ENCODE measurements at regions not wholly inside any gene's neighbourhood (a gene's known extent, or its start where the extent isn't known, plus 50 kb on each side); places are given as distances from the start of the nearest gene placed in this dataset.
"Not testable (repeated sequence)": the region's sequence is repeated elsewhere in the genome, so short reads cannot be mapped to it uniquely, and the experiment has no call there.

DNA sequence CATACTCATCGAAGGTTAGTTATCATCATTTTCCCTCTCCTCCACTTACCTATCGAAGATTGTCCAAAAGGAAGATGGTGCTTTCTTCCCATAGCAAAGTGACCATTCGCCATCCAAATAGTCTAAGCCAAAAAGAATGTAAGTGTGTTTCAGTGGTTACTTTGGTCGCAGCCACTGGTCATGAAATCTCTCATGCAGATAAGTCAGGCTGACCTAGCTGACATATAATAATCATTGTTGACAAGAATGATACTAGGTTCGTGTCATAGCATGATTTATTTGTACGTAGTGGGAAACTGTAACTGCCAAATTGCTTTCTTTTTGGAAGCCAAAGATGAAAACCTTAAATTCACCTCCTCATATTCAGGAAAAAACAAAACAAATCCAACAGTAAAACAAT, 89.6 kb upstream of the PMAIP1 start:
- no peak for DNase-seq (ENCODE audit: extremely low read depth in 1 of 11, low read depth in 9 of 11, low spot score in 4 of 11)

DNA sequence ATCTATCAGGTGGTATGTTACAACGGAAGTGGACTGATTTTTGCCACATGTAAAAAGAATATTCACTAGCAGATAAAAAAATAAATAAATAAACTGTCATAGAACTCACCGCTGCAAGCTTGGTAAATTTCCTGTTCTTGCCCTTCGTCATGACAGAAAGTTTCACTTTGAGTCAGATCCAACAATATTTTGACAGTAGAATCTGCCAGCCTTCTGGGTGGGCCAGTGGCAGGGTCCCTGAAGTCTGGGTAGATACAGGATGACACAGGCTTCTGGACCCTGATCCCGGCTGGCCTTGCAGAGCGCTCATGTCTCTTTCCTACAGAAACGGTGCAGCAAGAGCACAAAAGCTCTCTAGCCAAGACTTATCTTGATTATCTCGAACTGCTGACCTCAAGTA, 97.8 kb upstream of the PMAIP1 start:
- no peak for DNase-seq (ENCODE audit: extremely low read depth in 1 of 11, low read depth in 9 of 11, low spot score in 4 of 11)

DNA sequence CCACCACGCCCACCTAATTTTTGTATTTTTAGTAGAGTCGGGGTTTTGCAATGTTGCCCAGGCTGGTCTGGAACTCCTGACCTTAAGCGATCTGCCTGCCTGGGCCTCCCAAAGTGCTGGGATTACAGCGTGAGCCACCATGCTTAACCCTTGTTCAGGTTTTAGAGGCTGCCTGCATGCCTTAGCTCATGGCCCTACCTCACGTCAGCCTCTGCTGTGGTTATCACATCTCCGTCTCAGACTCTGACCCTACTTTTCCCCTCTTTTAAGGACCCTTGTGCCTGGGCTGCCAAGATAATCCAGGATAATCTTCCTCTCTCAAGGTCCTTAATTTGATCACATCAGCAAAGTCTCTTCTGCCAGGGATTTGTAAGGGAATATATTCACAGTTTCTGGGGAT, 98.2 kb upstream of the PMAIP1 start:
- no peak for DNase-seq (ENCODE audit: extremely low read depth in 1 of 11, low read depth in 9 of 11, low spot score in 4 of 11)

DNA sequence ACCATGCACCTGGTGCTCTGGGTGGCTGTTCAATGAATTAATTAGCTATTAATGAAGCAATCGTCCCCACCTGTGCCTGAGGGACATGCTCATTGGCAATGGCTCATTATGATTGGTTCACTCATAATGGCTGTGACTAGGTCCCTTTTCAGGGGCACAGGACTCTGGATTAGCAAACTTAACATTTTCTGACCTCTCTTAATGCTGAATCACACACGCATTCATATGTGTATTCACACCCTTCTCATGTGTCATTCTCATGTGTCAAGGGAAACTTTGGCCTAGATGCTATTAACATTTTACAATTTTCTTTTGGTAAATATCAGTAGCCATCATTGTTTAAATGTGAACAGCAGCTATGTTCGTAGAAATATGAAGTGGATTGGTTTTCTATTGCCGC, 98.9 kb upstream of the PMAIP1 start:
- no peak for DNase-seq (ENCODE audit: extremely low read depth in 1 of 11, low read depth in 9 of 11, low spot score in 4 of 11)

DNA sequence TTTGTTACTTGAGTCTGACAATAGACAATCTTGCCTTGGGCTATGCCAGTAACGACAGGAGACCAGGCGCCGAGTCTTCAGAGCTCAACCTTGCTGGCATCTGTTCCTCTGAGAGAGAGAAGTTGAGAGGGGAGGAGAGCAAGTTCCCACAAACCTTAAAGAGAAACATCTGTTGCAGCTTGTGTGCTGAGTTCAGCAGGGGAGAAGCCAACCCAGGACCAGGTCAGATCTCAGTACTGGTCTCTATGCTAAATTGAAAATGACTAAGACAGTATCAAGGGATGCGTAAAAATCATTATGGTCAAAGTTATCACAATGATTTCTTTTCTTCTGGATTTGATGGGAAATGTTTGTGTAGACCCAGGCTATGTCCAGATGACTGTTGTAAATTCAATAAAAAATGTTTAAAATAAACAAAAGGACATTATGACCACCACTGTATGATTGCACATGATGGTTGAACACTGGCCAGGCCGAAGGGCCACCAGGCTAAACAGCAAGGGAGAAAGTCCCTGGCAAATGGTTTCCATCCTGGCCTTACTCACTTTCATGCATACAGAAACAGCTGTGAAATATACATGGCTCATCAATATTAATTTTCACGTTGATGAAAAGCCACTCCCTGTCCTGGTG, 100.3 kb upstream of the PMAIP1 start:
- DNase-seq (ENCODE audit: extremely low read depth in 1 of 11, low read depth in 9 of 11, low spot score in 4 of 11): peak in 1 of 11 donors; percentile 9

DNA sequence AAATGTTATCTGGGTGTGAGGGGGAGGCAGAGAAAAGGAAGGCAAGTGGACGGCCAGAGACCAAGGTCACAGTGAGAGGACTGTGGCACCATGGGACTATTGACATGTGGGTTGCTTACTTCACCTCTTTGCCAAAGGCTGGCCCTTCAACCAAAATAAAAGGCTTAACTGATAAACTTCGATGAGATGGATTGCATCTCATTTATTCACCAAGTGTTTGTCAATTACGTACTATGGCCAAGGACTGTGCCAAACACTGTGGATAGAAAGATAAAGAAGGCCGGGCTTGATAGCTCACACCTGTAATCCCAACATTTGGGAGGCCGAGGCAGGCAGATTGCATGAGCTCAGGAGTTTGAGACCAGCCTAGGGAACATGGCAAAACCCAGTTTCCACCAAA, 98.7 kb upstream of the CCBE1 start:
- no peak for DNase-seq (ENCODE audit: extremely low read depth in 1 of 11, low read depth in 9 of 11, low spot score in 4 of 11)

DNA sequence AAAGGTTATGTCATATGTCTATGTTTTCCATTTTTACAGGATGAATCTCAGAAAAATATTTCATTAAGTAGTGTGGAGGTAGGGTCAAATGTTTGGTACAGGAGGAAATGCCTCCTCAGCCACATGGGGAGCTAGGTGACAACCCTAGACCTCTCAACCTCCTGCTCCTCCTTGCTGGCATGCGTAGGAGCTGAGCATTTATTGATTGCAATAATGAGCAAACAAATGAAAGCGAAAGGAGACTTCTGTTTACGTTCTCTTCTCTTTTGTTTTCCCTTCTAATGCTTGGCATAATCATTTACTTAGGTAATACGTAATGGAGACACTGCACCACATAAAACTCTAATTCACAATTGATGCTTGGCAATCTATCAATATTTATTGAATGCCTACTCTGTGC, 95.1 kb upstream of the CCBE1 start:
- DNase-seq (ENCODE audit: extremely low read depth in 1 of 11, low read depth in 9 of 11, low spot score in 4 of 11): no peak

DNA sequence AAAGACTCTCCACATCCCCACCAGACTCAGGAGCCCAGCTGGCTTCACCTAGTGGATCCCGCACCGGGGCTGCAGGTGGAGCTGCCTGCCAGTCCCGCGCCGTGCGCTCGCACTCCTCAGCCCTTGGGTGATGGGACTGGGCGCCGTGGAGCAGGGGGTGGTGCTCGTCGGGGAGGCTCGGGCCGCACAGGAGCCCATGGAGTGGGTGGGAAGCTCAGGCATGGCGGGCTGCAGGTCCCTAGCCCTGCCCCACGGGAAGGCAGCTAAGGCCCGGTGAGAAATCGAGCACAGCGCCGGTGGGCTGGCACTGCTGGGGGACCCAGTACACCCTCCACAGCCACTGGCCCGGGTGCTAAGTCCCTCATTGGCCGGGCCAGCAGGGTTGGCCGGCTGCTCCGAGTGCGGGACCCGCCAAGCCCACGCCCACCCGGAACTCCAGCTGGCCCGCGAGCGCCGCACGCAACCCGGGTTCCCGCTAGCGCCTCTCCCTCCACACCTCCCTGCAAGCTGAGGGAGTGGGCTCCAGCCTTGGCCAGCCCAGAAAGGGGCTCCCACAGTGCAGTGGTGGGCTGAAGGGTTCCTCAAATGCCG, 93.2 kb upstream of the CCBE1 start:
- not testable (repeated sequence) for DNase-seq (ENCODE audit: extremely low read depth in 1 of 11, low read depth in 9 of 11, low spot score in 4 of 11)

DNA sequence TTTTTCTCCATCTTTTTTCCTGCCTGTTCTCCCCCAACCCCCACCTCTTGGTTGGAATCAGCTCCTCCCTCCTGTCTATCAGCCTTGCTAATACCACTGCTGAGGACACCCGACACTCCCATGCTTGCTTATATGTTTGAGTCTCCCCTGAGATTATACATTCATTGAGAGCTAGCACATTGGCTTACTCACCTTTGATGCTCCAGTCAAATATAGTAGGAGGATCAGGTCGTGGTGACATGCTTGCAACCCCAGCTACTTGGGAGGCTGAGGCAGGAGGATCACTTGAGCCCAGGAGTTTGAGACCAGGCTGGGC, 91.5 kb upstream of the CCBE1 start:
- DNase-seq (ENCODE audit: extremely low read depth in 1 of 11, low read depth in 9 of 11, low spot score in 4 of 11): no peak

DNA sequence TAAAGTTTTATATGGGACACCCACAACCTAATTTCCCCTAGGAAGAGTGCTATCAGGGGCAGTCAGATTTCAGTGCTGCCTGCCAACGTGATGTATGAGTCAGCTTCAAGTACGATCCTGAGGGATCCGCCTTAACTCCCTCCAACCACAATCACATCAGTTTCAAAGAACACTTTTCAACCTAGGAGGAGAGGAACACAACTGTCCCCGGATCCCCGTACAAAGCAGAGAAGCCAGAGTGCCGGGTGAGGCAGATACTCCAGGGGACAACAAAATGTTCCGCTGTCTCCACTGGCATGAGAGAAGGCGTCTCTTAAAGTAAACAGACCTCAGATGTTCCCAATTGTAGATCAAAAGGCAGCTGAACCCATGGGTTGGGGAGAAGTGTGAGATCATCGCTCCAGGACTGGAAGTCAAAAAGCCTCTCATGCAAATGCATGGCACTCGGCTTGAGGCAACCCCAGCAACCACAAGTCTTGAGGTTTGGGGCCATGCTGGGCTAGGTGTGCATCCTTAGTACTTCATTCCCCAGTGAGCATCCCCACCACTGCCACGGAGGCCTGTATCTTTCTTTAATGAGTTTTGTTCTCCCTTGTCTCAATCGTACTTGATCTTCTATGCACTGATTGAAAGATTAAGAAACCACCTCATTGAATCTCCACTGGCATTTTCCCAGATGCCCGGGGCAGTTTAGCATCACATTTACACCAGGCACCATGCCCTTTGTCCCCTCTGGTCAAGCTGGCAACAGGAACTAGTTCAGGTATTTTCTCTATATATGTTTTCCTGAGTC, 91.0 kb upstream of the CCBE1 start:
- DNase-seq (ENCODE audit: extremely low read depth in 1 of 11, low read depth in 9 of 11, low spot score in 4 of 11): no peak

DNA sequence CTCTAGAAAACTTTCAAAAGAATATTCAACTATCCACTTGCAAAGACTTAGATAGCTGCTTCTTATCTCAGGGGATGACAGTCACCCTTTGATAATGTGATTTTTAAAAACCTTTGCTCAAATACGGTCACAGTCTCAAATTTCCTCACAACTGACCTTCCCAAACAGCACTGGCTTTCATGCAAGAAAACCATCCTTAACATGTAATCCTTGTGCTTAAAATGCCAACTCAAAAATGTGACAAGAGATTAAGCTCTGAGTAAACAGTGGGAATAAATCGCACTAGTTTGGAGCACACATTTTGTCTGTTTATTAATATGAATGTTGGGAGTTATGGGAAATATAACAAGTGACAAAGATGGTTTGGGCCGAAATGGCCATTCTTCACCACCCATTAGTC, 87.5 kb upstream of the CCBE1 start:
- DNase-seq (ENCODE audit: extremely low read depth in 1 of 11, low read depth in 9 of 11, low spot score in 4 of 11): no peak

DNA sequence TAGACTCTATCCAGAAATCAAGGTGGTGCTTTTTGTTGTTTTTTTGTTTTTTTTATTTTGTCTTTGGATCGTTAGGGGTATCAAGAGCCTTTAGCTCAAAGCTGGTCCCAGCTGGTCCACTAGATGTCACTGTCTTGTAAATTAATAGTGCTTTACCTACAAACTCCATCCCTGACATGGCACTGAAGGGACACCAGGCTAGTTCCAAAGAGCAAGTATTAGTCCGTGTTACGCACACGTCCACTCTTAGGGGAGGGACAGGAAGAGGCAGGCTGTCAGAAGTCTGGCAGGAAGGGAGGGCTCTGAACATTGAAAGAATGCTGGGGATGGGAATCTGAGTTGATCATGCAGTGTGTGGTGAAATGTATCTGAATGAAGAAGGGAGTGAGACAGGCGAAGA, 85.9 kb upstream of the CCBE1 start:
- peak in 6 of 11 donors; percentile 10 to 28 (median 18) for DNase-seq (ENCODE audit: extremely low read depth in 1 of 11, low read depth in 9 of 11, low spot score in 4 of 11)

DNA sequence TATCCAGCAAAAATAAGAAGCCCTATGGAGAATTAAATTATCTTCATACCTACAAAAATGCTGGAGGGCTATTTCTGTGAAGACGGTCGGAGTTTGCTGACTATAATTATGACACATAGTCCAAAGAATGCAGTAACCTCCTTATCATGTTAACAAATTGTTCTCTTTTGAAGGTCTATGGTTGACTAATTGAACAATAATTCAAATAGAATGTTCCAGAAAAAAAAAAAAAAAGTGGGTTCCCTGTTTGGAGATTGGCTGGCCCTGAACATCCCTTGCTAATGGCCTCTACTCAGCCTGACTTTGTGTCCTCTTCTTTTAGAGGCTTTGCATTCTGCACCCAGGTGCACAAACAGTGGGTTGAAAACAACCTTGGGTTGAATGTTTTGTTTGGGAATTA, 82.8 kb upstream of the CCBE1 start:
- no peak for DNase-seq (ENCODE audit: extremely low read depth in 1 of 11, low read depth in 9 of 11, low spot score in 4 of 11)

DNA sequence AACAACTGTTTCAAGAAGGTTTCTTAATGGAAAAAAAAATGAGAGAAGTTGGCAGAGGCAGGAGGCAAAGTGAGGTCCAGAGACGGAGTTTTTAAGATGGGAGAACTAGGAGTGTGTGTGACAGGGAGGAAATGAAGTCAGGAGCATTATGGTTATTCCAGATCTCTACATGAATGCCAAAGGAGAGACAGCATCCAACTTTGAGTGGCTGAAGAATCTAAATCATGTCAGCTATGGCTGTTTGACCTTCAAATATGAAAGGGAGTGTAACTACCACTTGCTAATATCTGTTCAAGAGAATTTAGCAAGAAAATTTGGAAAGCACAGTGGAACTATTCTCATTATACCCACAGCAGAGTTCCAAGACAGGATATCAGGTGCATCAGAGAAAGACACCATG, 81.2 kb upstream of the CCBE1 start:
- no peak for DNase-seq (ENCODE audit: extremely low read depth in 1 of 11, low read depth in 9 of 11, low spot score in 4 of 11)

DNA sequence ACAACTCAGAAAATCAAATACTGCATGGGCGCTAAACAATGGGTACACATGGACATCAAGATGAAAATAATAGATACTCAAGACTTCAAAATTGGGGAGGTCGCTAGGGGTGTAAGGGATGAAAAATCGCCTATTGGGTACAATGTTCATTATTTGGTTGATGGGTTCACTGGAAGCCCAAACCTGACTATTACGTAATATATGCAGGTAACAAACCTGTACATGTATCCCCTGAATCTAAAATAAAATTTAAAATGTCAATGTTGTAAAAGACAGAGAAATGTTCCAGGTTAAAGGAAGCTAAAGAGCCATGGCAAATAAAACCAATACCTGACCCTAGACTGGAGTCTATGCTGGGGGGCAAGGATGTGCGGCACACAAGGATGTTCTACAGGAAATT, 80.4 kb upstream of the CCBE1 start:
- DNase-seq (ENCODE audit: extremely low read depth in 1 of 11, low read depth in 9 of 11, low spot score in 4 of 11): no peak

DNA sequence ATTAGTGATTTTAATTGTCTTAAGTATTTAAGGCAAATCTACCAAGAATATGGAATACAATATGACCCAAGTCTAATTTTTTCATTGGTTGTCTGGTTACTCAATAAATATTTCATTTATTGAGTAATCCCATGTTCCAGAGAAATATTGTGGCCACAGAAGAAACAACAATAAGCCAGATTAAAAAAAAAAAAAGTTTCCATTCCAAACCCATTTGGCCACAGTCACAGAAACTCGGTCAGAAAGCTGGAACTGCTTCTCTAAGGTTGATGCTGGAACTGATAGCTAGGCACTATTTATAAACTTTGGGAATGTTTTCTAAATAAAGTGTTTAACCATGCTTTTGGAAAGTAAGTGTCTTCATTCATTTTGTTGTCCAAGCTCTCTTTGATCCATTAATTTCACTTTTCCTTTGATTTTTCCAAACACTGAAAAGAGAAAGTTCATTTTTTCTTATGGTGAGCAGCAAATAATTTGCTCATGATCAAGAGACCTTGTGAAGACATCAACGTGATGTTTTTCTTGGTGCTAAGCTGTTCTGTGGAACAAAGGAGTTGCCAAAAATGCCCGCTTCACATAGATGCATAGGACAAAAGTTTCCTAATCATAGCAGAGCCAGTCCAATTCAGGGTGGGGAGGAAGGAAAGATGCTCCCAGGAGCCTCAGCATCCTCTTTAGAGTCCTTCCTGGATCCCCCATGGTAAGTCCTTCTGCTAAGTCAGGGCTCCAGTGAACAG, 72.1 kb upstream of the CCBE1 start:
- no peak for DNase-seq (ENCODE audit: extremely low read depth in 1 of 11, low read depth in 9 of 11, low spot score in 4 of 11)

DNA sequence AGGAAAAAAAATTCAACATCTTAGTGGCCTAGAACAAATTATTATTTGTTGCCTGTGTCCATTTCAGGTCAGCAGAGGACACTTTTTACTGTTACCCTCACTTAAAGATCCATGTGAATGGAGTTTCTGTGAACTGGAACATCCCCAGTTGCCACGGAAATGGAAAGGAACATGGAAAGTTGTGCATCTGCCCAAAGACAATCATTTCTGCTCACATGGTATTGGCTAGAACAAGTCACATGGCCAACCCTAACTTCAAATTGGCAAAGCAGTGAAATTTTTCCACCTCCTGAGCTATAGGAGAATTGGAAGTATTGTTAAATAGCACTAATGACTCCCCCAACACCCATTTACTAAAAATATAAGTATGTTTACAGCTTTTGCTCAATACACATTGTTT, 71.2 kb upstream of the CCBE1 start:
- no peak for DNase-seq (ENCODE audit: extremely low read depth in 1 of 11, low read depth in 9 of 11, low spot score in 4 of 11)

DNA sequence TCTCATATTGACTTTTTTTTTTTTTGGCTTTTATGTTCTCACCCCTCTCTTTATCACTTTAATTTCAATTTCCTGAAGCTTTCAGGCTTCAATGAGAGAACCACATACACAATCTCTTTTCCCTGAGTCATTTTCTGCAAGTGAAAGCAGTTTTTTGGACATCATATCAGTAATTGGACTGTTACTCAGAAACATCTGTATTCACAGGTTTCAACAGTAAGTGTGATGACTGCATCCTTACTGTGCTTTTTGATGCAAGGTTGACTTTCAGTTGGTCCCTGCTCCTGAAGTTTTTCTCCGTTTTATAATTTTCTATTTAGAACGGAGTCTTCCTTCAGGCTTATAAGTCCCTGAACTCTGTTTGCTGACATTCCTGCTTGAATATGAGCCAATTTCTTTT, 70.5 kb upstream of the CCBE1 start:
- no peak for DNase-seq (ENCODE audit: extremely low read depth in 1 of 11, low read depth in 9 of 11, low spot score in 4 of 11)

DNA sequence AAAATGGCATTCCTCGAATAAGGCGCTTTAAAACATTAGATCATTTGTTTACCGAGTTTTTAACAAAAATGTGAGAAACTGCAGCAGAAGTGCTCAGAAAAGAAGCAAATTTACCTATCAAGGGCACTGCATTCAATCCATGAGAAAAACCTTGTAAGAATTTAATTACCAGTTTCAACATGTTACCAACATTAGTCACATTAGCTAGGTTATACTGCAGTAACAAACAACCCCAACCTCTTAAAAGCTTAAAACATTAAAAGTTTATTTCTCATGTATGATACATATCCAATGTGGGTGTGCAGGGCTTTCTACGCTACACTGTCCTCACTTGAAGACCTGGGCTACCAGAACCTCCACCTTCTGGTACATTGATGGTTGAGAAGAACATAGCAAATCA, 68.1 kb upstream of the CCBE1 start:
- no peak for DNase-seq (ENCODE audit: extremely low read depth in 1 of 11, low read depth in 9 of 11, low spot score in 4 of 11)

DNA sequence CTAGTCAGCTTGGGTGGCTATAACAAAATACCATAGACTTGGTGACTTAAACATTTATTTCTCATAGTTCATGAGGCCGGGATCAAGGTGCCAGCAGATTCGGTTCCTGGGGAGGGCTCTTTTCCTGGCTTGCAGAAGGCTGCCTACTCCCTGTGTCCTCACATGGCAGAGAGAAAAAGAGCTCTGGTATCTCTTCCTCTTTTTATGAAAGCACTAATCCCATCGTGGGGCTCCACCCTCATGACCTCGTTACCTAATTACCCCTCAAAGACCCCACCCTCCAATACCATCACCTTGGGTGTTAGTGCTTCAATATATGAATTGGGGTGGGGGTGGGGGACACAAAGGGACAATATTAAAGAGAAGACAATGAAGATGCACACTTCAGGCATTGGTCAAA, 67.1 kb upstream of the CCBE1 start:
- DNase-seq (ENCODE audit: extremely low read depth in 1 of 11, low read depth in 9 of 11, low spot score in 4 of 11): no peak

Measured in renal cortex interstitium (tissue), 11 donors.